ENCODE measurements at regions not wholly inside any gene's neighbourhood (a gene's known extent, or its start where the extent isn't known, plus 50 kb on each side); places are given as distances from the start of the nearest gene placed in this dataset.

GRCh38 chr2:53568469-53568868 is 199.1 kb upstream of the CHAC2 start:
- no peaks in the 10 kb centered on the region for H3K9me3 Mint-ChIP-seq (ENCODE audit: low read depth)
- H3K27me3 Mint-ChIP-seq: no peaks in the 10 kb centered on the region
- no peaks in the 10 kb centered on the region for H3K36me3 Mint-ChIP-seq (ENCODE audit: low read depth)
- CTCF ChIA-PET: no interaction called here
- no peak overlapping the region for H3K27ac Mint-ChIP-seq
- no peak for ATAC-seq
- no peak overlapping the region for H3K4me3 Mint-ChIP-seq
- POLR2A ChIA-PET: no interaction called here
- intact Hi-C loops (cut with DNase I, micrococcal nuclease): no loop called here
- H3K4me1 Mint-ChIP-seq: no peaks in the 10 kb centered on the region
- no peak for DNase-seq

GRCh38 chr2:53567073-53567472 is 200.5 kb upstream of the CHAC2 start:
- intact Hi-C loops (cut with DNase I, micrococcal nuclease): no loop called here
- no peaks in the 10 kb centered on the region for H3K4me1 Mint-ChIP-seq
- no peak overlapping the region for H3K27ac Mint-ChIP-seq
- ATAC-seq (no peak), DNase-seq (no peak)
- no peaks in the 10 kb centered on the region for H3K9me3 Mint-ChIP-seq (ENCODE audit: low read depth)
- H3K27me3 Mint-ChIP-seq: no peaks in the 10 kb centered on the region
- ChIA-PET POLR2A (no interaction called here), CTCF (interaction anchor here (1.3 kb wide), 1 partner anchor 17 kb away, joined by 3 read pairs; no protein-coding TSS in a partner anchor)
- no peaks in the 10 kb centered on the region for H3K36me3 Mint-ChIP-seq (ENCODE audit: low read depth)
- no peak overlapping the region for H3K4me3 Mint-ChIP-seq

GRCh38 chr2:53562407-53562806 is 205.2 kb upstream of the CHAC2 start:
- no peaks in the 10 kb centered on the region for H3K36me3 Mint-ChIP-seq (ENCODE audit: low read depth)
- H3K4me1 Mint-ChIP-seq: no peaks in the 10 kb centered on the region
- no peak overlapping the region for H3K4me3 Mint-ChIP-seq
- no peak overlapping the region for H3K27ac Mint-ChIP-seq
- DNase-seq: no peak
- no peak for ATAC-seq
- CTCF ChIA-PET: no interaction called here
- intact Hi-C loops (cut with DNase I, micrococcal nuclease): no loop called here
- no peaks in the 10 kb centered on the region for H3K9me3 Mint-ChIP-seq (ENCODE audit: low read depth)
- H3K27me3 Mint-ChIP-seq: no peaks in the 10 kb centered on the region
- POLR2A ChIA-PET: no interaction called here

- Mint-ChIP-seq H3K36me3 (ENCODE audit: low read depth) (no peaks in the 10 kb centered on the region), H3K27me3 (peaks cover 2% of the 10 kb centered on the region), H3K4me3 (no peak overlapping the region), H3K4me1 (no peaks in the 10 kb centered on the region), H3K27ac (no peak overlapping the region), H3K9me3 (ENCODE audit: low read depth) (peaks cover 2% of the 10 kb centered on the region)
- ChIA-PET POLR2A (interaction anchor here (0.6 kb wide), 1 partner anchor 89 kb away, joined by 4 read pairs; no protein-coding TSS in a partner anchor), CTCF (interaction anchor here (0.6 kb wide), 1 partner anchor 252 kb away, joined by 3 read pairs; no protein-coding TSS in a partner anchor)
- intact Hi-C loops (cut with DNase I, micrococcal nuclease): no loop called here
- DNase-seq (no peak), ATAC-seq (no peak)
These were observed 206.4 kb upstream of the CHAC2 start for GRCh38 chr2:53561155-53561554.

GRCh38 chr2:53559302-53559966 is 208.2 kb upstream of the CHAC2 start:
- peaks cover 2% of the 10 kb centered on the region for H3K9me3 Mint-ChIP-seq (ENCODE audit: low read depth)
- no peak overlapping the region for H3K27ac Mint-ChIP-seq
- no peaks in the 10 kb centered on the region for H3K4me1 Mint-ChIP-seq
- peaks cover 2% of the 10 kb centered on the region for H3K27me3 Mint-ChIP-seq
- no peak for DNase-seq
- ATAC-seq: no peak
- no peak overlapping the region for H3K4me3 Mint-ChIP-seq
- H3K36me3 Mint-ChIP-seq (ENCODE audit: low read depth): no peaks in the 10 kb centered on the region
- ChIA-PET CTCF (no interaction called here), POLR2A (no interaction called here)
- intact Hi-C loops (cut with DNase I, micrococcal nuclease): no loop called here

- intact Hi-C loops (cut with DNase I, micrococcal nuclease): no loop called here
- ATAC-seq (no peak), DNase-seq (no peak)
- Mint-ChIP-seq H3K9me3 (ENCODE audit: low read depth) (peaks cover 2% of the 10 kb centered on the region), H3K27me3 (peaks cover 2% of the 10 kb centered on the region), H3K4me1 (no peaks in the 10 kb centered on the region), H3K36me3 (ENCODE audit: low read depth) (no peaks in the 10 kb centered on the region), H3K27ac (no peak overlapping the region), H3K4me3 (no peak overlapping the region)
- CTCF ChIA-PET: no interaction called here
- POLR2A ChIA-PET: no interaction called here
These were observed 208.7 kb upstream of the CHAC2 start for GRCh38 chr2:53558867-53559266.

- no peaks in the 10 kb centered on the region for H3K36me3 Mint-ChIP-seq (ENCODE audit: low read depth)
- no peak overlapping the region for H3K27ac Mint-ChIP-seq
- ChIA-PET POLR2A (no interaction called here), CTCF (interaction anchor here (0.9 to 1.0 kb wide), 2 partner anchors 17 to 53 kb away, joined by 3 read pairs; no protein-coding TSS in a partner anchor)
- ATAC-seq (no peak), DNase-seq (no peak)
- H3K4me1 Mint-ChIP-seq: no peaks in the 10 kb centered on the region
- H3K4me3 Mint-ChIP-seq: no peak overlapping the region
- H3K27me3 Mint-ChIP-seq: no peaks in the 10 kb centered on the region
- peaks cover 7% of the 10 kb centered on the region for H3K9me3 Mint-ChIP-seq (ENCODE audit: low read depth)
- intact Hi-C loops (cut with DNase I, micrococcal nuclease): no loop called here
These were observed 218.1 kb upstream of the CHAC2 start for GRCh38 chr2:53549497-53549896.

- CTCF ChIA-PET: interaction anchor here (0.7 kb wide), 1 partner anchor 385 kb away, joined by 3 read pairs; no protein-coding TSS in a partner anchor
- POLR2A ChIA-PET: no interaction called here
These were observed 222.0 kb upstream of the CHAC2 start for GRCh38 chr2:53545604-53546003.

GRCh38 chr2:53544871-53545558 is 222.6 kb upstream of the CHAC2 start:
- POLR2A ChIA-PET: no interaction called here
- DNase-seq: no peak
- intact Hi-C loops (cut with DNase I, micrococcal nuclease): no loop called here
- Mint-ChIP-seq H3K27me3 (no peaks in the 10 kb centered on the region), H3K27ac (no peak overlapping the region), H3K36me3 (ENCODE audit: low read depth) (no peaks in the 10 kb centered on the region), H3K9me3 (ENCODE audit: low read depth) (no peaks in the 10 kb centered on the region), H3K4me3 (no peak overlapping the region), H3K4me1 (no peaks in the 10 kb centered on the region)
- no peak for ATAC-seq
- CTCF ChIA-PET: interaction anchor here (0.7 kb wide), 1 partner anchor 386 kb away, joined by 3 read pairs; no protein-coding TSS in a partner anchor

More at GRCh38 chr2:53545604-53546003, 222.0 kb upstream of the CHAC2 start:
- Mint-ChIP-seq H3K27ac (no peak overlapping the region), H3K27me3 (no peaks in the 10 kb centered on the region), H3K4me3 (no peak overlapping the region), H3K36me3 (ENCODE audit: low read depth) (no peaks in the 10 kb centered on the region), H3K9me3 (ENCODE audit: low read depth) (no peaks in the 10 kb centered on the region), H3K4me1 (no peaks in the 10 kb centered on the region)
- no peak for ATAC-seq
- no peak for DNase-seq
- intact Hi-C loops (cut with DNase I, micrococcal nuclease): no loop called here

GRCh38 chr2:53543083-53543482 is 224.5 kb upstream of the CHAC2 start:
- H3K27ac Mint-ChIP-seq: no peak overlapping the region
- ATAC-seq (no peak), DNase-seq (no peak)
- no peak overlapping the region for H3K4me3 Mint-ChIP-seq
- peaks cover 1% of the 10 kb centered on the region for H3K9me3 Mint-ChIP-seq (ENCODE audit: low read depth)
- no peaks in the 10 kb centered on the region for H3K36me3 Mint-ChIP-seq (ENCODE audit: low read depth)
- CTCF ChIA-PET: no interaction called here
- POLR2A ChIA-PET: no interaction called here
- intact Hi-C loops (cut with DNase I, micrococcal nuclease): no loop called here
- H3K27me3 Mint-ChIP-seq: peaks cover 3% of the 10 kb centered on the region
- no peaks in the 10 kb centered on the region for H3K4me1 Mint-ChIP-seq

- POLR2A ChIA-PET: no interaction called here
- Mint-ChIP-seq H3K4me3 (no peak overlapping the region), H3K36me3 (ENCODE audit: low read depth) (no peaks in the 10 kb centered on the region), H3K27ac (no peak overlapping the region), H3K27me3 (peaks cover 8% of the 10 kb centered on the region), H3K9me3 (ENCODE audit: low read depth) (peaks cover 1% of the 10 kb centered on the region), H3K4me1 (no peaks in the 10 kb centered on the region)
- CTCF ChIA-PET: no interaction called here
- intact Hi-C loops (cut with DNase I, micrococcal nuclease): no loop called here
- ATAC-seq (no peak), DNase-seq (no peak)
These were observed 230.8 kb upstream of the CHAC2 start for GRCh38 chr2:53536583-53537361.

All from activated CD4-positive, alpha-beta T cell treated with anti-CD3 and anti-CD28 coated beads for 36 hours (primary cell).